ENCODE measurements at regions not wholly inside any gene's neighbourhood (a gene's known extent, or its start where the extent isn't known, plus 50 kb on each side); places are given as distances from the start of the nearest gene placed in this dataset.

GRCh38 chr6:166719019-166719418, 92.0 kb upstream of the RPS6KA2 start:
- no peak for DNase-seq
- TF ChIP-seq CTCF (IDR thresholded peaks at IDR 0.05; ENCODE audit: unreplicated experiment): no peak
- no peak overlapping the region for H3K4me3 Mint-ChIP-seq (ENCODE audit: low read depth, unreplicated experiment)
- H3K36me3 Mint-ChIP-seq (ENCODE audit: insufficient read depth, unreplicated experiment): no peaks in the 10 kb centered on the region
- H3K4me1 Mint-ChIP-seq (ENCODE audit: low read depth, unreplicated experiment): peaks cover 8% of the 10 kb centered on the region
- intact Hi-C loops (cut with micrococcal nuclease; ENCODE audit: unreplicated experiment): no loop called here
- CTCF ChIA-PET: interaction anchor here (1.4 kb wide), 1 partner anchor 11 kb away, joined by 3 read pairs; no protein-coding TSS in a partner anchor
- BruUV-seq (replicated peaks): no TSS peak
- peaks cover 32% of the 10 kb centered on the region for H3K27me3 Mint-ChIP-seq (ENCODE audit: unreplicated experiment)
- H3K27ac Mint-ChIP-seq (ENCODE audit: unreplicated experiment): no peak overlapping the region
- H3K9me3 Mint-ChIP-seq (ENCODE audit: low read depth, unreplicated experiment): no peaks in the 10 kb centered on the region

- Mint-ChIP-seq H3K27ac (ENCODE audit: unreplicated experiment) (no peak overlapping the region), H3K4me1 (ENCODE audit: low read depth, unreplicated experiment) (peaks cover 8% of the 10 kb centered on the region), H3K9me3 (ENCODE audit: low read depth, unreplicated experiment) (no peaks in the 10 kb centered on the region), H3K27me3 (ENCODE audit: unreplicated experiment) (peaks cover 32% of the 10 kb centered on the region), H3K36me3 (ENCODE audit: insufficient read depth, unreplicated experiment) (no peaks in the 10 kb centered on the region), H3K4me3 (ENCODE audit: low read depth, unreplicated experiment) (no peak overlapping the region)
- intact Hi-C loops (cut with micrococcal nuclease; ENCODE audit: unreplicated experiment): no loop called here
- CTCF ChIA-PET: no interaction called here
- TF ChIP-seq CTCF (IDR thresholded peaks at IDR 0.05; ENCODE audit: unreplicated experiment): no peak
- no TSS peak for BruUV-seq (replicated peaks)
- no peak for DNase-seq
Observed at GRCh38 chr6:166718516-166718915, 91.5 kb upstream of the RPS6KA2 start.

- BruUV-seq (replicated peaks): no TSS peak
- no peak for TF ChIP-seq CTCF (IDR thresholded peaks at IDR 0.05; ENCODE audit: unreplicated experiment)
- no peak for DNase-seq
- peaks cover 32% of the 10 kb centered on the region for H3K27me3 Mint-ChIP-seq (ENCODE audit: unreplicated experiment)
- intact Hi-C loops (cut with micrococcal nuclease; ENCODE audit: unreplicated experiment): no loop called here
- H3K36me3 Mint-ChIP-seq (ENCODE audit: insufficient read depth, unreplicated experiment): no peaks in the 10 kb centered on the region
- no peak overlapping the region for H3K27ac Mint-ChIP-seq (ENCODE audit: unreplicated experiment)
- peaks cover 8% of the 10 kb centered on the region for H3K4me1 Mint-ChIP-seq (ENCODE audit: low read depth, unreplicated experiment)
- H3K9me3 Mint-ChIP-seq (ENCODE audit: low read depth, unreplicated experiment): no peaks in the 10 kb centered on the region
- CTCF ChIA-PET: interaction anchor here (0.7 kb wide), 1 partner anchor 159 kb away, joined by 4 read pairs; no protein-coding TSS in a partner anchor
- no peak overlapping the region for H3K4me3 Mint-ChIP-seq (ENCODE audit: low read depth, unreplicated experiment)
Observed at GRCh38 chr6:166716910-166717617, 90.0 kb upstream of the RPS6KA2 start.

GRCh38 chr6:166715992-166716391, 88.9 kb upstream of the RPS6KA2 start:
- Mint-ChIP-seq H3K27me3 (ENCODE audit: unreplicated experiment) (peaks cover 25% of the 10 kb centered on the region), H3K27ac (ENCODE audit: unreplicated experiment) (no peak overlapping the region), H3K9me3 (ENCODE audit: low read depth, unreplicated experiment) (peaks cover 3% of the 10 kb centered on the region), H3K4me3 (ENCODE audit: low read depth, unreplicated experiment) (no peak overlapping the region), H3K36me3 (ENCODE audit: insufficient read depth, unreplicated experiment) (no peaks in the 10 kb centered on the region), H3K4me1 (ENCODE audit: low read depth, unreplicated experiment) (peaks cover 5% of the 10 kb centered on the region)
- intact Hi-C loops (cut with micrococcal nuclease; ENCODE audit: unreplicated experiment): no loop called here
- TF ChIP-seq CTCF (IDR thresholded peaks at IDR 0.05; ENCODE audit: unreplicated experiment): no peak
- no peak for DNase-seq
- CTCF ChIA-PET: interaction anchor here (0.6 kb wide), 1 partner anchor 408 kb away, joined by 4 read pairs; no protein-coding TSS in a partner anchor
- no TSS peak for BruUV-seq (replicated peaks)

Data from Calu3 (cell line).